GM19395 (cell line): ENCODE measurements at regions not wholly inside any gene's neighbourhood (a gene's known extent, or its start where the extent isn't known, plus 50 kb on each side); places are given as distances from the start of the nearest gene placed in this dataset.

Experiments
- ATAC-seq: cut with Tn5 transposase; IDR thresholded peaks from one replicate; pipeline ENCODE4 v1.9.1; 2021; ENCODE audit warnings: mild to moderate bottlenecking, moderate library complexity; ENCODE audit not compliant: unreplicated experiment

DNA sequence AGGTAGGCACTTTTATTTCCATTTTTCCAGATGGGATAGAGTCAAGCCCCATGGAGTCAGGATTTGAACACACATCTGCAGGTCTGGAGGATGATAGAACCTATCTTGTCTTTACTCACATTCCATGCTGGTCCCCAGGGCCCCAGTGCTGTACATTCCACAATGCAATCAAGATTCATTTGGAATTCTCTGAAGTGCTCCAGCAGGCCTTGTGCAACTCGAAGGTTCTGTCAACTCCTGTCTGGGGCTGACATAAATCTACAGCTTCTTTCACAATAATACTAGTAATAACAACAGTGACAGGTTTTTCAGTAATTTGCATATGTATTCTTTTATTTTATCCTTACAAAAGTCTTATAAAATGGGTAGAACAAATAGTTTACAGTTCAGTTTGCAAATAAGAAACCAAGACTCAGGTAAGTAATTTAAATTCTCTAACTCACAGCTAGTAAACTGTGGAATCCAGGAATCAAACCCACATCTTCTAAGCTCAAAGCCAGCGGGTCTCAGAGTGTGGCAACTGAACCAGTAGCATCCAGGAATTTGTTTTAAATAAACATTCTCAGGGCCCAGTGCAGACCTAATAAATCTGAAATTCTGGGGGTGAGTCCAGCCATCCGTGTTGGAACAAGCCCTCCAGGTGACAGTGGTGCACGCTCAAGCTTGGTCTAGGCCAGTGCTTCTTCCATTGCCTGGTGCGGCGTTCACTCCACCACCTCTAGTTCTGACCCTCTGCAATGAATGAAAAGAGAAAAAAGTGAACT is 137.0 kb upstream of the TNFAIP3 start:
- no peak for ATAC-seq

GRCh38 chr6:137731600-137731959 is 135.5 kb upstream of the TNFAIP3 start:
- ATAC-seq, result no peak

GRCh38 chr6:137731960-137732616 is 135.0 kb upstream of the TNFAIP3 start:
- no peak for ATAC-seq

GRCh38 chr6:137733372-137733771 is 133.7 kb upstream of the TNFAIP3 start:
- ATAC-seq, result no peak

DNA sequence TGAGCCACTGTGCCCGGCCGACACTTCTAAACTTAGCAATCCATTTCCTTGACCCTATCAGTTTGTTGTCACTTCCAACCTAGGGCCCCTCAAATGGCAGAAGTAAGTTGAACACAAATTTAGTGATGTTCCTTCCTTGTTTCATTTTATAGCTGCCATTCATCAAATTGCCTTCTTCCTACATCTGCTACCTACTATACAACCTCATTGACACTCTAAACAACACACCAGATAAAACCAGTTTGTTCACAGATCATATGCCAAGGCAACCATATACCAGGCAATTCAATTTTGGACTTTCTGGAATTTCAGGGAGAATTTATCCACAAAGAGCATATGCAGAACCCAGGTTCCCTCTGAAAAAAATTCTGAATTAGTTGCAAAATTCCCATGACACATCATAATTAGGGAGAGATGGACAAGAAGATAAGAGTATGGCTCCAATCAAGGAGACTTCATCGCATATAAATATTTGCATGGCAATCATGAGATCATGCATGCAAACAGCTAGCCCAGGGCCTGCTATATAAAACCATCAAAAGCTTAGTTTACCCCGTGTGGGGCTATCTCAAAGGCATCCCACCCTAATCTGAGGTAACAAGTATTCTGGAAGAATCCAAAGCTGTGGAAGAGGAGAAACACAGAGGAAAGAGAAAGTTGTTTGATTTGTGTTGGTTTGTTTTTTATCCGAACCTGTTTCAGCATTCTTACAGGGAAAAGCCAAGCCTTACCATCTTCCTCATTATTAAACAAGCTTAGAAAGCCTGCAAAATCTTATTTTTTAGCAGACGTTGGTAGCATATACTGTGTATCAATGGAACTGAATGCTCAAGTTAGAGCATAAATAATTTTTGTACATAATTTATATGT is 132.8 kb upstream of the TNFAIP3 start:
- no peak for ATAC-seq

DNA sequence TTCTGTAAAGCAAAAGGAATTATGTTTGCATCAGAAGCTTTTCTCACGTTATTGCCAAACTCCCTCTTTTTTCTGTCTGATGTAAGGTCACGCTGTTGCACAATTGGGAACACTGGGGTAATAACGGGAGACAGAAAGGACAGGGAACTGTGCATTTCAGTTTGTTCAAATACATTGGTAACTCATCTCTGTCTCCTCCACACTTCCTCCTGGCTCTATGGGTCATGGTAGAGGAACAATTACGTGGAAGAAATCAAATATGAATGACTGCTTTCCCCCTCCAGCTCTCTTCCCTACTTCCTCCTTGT is 132.2 kb upstream of the TNFAIP3 start:
- ATAC-seq, result no peak

DNA sequence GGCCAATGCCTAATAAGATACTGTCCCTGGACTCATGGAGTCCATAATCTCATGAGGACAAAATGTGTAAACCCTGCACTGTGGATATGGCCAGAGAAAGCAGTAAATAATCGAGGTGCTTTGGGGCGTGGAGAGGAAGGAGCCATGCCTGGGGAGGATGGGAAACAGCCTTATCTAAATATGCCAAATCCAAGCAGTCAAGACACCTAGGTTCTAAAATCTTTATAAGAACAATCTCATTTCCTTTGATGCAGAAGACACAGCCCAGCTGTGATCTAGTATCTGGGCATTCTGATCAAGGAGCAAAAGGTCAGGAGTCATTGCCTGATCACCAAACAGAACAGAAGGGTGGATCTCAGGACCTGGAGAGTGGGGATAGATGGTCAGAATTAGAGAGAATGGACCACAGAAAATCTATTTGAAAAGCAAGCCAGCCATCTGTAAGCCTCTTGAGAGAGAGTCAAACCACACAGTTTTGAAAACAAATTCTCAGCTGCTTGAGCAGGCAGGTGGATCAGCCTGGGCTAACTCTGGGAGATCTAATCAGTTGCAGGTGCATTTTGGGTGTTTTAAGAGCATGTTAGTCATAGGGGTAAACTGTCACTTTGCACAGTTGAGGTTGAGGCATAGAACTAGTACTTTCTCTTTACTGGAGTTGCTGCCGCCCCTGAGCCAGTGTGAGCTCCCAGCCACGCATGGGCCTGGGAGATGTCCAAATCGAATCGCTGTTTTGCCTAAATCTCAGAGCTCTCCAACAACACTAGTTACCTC is 130.8 kb upstream of the TNFAIP3 start:
- peak; percentile 89 for ATAC-seq

- no peak for ATAC-seq
Observed at GRCh38 chr6:137736911-137737310, 130.1 kb upstream of the TNFAIP3 start.

GRCh38 chr6:137737836-137738596 is 129.0 kb upstream of the TNFAIP3 start:
- no peak for ATAC-seq

GRCh38 chr6:137738931-137739504 is 128.0 kb upstream of the TNFAIP3 start:
- ATAC-seq, result no peak

DNA sequence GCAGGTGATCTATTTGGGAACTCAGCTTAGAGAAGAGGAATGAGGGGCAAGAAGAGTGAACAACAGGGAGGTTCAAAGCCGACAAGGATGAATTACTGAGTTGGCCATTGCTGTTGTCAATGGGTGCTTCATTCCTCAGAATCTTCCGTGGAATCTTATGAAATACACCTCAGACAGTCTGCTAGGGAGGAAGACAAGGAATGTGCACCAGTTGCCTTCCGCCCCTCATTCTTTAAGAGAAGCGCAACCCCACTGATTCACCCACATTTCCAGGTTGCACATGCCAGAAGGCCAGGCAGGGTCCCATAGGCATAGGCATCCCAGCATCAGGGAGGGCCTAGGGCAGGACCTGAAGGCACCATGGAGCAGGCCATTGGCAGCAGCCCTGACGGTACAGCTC is 127.5 kb upstream of the TNFAIP3 start:
- no peak for ATAC-seq

DNA sequence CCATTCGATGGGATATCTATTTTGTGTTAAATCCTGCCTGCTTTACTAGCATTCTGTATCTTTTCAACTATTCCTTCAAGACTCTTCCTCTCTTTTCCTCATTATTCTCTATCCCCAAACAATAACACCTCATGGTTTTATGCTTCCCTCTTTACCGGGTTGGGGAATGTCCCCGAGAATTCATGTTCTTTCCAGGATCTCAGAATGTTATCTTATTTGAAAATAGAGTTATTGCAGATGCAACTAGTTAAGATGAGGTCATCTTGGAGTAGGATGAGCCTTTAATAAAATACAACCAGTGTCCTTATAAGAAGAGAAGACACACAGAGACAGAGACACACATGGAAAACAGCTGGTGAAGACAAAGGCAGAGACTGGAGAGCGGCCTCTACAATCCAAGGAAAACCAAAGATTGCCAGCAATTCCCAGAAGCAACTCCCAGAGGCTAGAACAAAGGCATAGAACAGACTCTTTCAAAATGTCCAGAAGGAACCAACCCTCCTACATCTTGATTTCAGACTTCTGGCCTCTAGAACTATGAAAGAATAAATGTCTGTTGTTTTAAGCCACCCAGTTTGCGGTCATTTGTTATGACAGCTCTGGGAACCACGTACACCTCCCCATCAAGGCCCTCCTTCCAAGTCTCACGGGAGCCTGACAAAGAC is 126.8 kb upstream of the TNFAIP3 start:
- ATAC-seq, result no peak

DNA sequence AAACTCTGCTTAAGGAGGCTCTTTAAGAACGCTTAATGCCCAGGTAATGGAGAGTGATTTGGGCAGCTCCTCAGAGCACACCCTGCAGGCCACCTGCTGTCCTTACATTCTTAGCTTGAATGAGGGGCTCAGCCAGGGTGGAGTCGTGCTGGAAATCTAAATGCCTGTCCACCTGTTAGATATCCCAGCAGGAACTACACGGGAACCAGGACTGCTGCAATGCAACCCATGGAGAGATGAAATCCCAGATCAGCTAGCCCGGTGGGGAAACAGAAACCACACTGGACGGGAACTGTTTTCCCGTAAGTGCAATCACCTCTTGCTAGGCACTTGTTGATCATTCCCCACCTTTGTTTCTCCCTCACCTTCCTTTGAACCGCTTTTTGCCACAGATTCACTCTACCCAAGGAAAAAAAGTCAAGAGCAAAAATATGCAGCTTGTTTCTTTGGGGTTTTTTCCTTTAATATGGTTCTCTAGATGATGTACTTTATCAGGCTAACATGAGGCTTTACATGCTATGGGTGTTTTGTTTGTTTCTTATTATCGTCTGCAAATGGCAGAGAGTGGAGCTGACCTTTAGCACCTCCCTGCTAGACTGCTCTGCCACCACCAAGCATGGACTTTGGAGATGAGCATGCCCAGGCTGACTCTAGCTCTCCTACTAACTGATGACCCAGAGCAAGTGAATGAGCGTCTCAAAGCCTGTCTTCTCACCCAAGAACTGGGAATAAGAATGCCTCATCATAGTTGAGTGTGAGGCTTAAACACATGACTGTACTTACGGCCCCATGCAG is 125.9 kb upstream of the TNFAIP3 start:
- ATAC-seq, result no peak

GRCh38 chr6:137743493-137743892 is 123.6 kb upstream of the TNFAIP3 start:
- no peak for ATAC-seq

GRCh38 chr6:137744877-137745276 is 122.2 kb upstream of the TNFAIP3 start:
- peak; percentile 76 for ATAC-seq

GRCh38 chr6:137745321-137745720 is 121.7 kb upstream of the TNFAIP3 start:
- no peak for ATAC-seq

GRCh38 chr6:137746264-137746663 is 120.8 kb upstream of the TNFAIP3 start:
- no peak for ATAC-seq

- no peak for ATAC-seq
Observed at GRCh38 chr6:137749696-137750211, 117.3 kb upstream of the TNFAIP3 start.
